SU-DHL-6 (cell line): ENCODE measurements at regions not wholly inside any gene's neighbourhood (a gene's known extent, or its start where the extent isn't known, plus 50 kb on each side); places are given as distances from the start of the nearest gene placed in this dataset.

ENCODE experiments used
- H2AFZ ChIP-seq: fragments of 200-600 bp; sonication (generic); 2 replicates; pipeline ENCODE4 v1.6.1; 2014; ENCODE audit warnings: low read depth, mild to moderate bottlenecking, moderate library complexity, mixed read lengths, antibody characterized with exemption, low read length; ENCODE audit not compliant: severe bottlenecking
- H3F3A ChIP-seq: fragments of 200-600 bp; shearing (Covaris generic); 2 replicates; pipeline ENCODE4 v1.6.0; 2016; ENCODE audit warnings: antibody characterized with exemption, mild to moderate bottlenecking; ENCODE audit not compliant: insufficient read depth
- H3K27ac ChIP-seq: fragments of 200-600 bp; sonication (generic); 2 replicates; pipeline ENCODE4 v1.5.1; 2016; ENCODE audit warnings: low read depth, mild to moderate bottlenecking, low read length, moderate library complexity, mixed read lengths
- H3K27me3 ChIP-seq: fragments of 200-600 bp; sonication (generic), shearing (Covaris generic); 2 replicates; pipeline ENCODE4 v1.6.0; 2014; ENCODE audit warnings: mild to moderate bottlenecking, low read length
- H3K36me3 ChIP-seq: fragments of 200-600 bp; sonication (generic); 2 replicates; pipeline ENCODE4 v1.6.1; 2014; ENCODE audit warnings: mild to moderate bottlenecking, low read length, mixed read lengths
- H3K4me2 ChIP-seq: fragments of 300-600, 200-600 bp; shearing (Covaris generic), sonication (generic); 2 replicates; pipeline ENCODE4 v1.6.0; 2014; ENCODE audit warnings: low read length, low read depth, mild to moderate bottlenecking; ENCODE audit not compliant: poor library complexity, severe bottlenecking
- H3K4me3 ChIP-seq: fragments of 200-600 bp; sonication (generic); 2 replicates; pipeline ENCODE4 v1.5.1; 2014; ENCODE audit warnings: antibody characterized with exemption, low read length, mild to moderate bottlenecking, mixed read lengths; ENCODE audit not compliant: insufficient read depth, poor library complexity, severe bottlenecking
- H3K79me2 ChIP-seq: fragments of 200-600 bp; sonication (generic); 2 replicates; pipeline ENCODE4 v1.6.1; 2014; ENCODE audit warnings: mild to moderate bottlenecking, low read length, moderate library complexity; ENCODE audit not compliant: insufficient read depth
- H3K9ac ChIP-seq: fragments of 200-600 bp; sonication (generic); 2 replicates; pipeline ENCODE4 v1.7.0; 2014; ENCODE audit warnings: mild to moderate bottlenecking, low read length
- H3K9me2 ChIP-seq: fragments of 200-600 bp; sonication (generic); replicated peaks from 2 replicates; pipeline ENCODE4 v1.6.1; 2014; ENCODE audit warnings: low read length; ENCODE audit not compliant: insufficient read depth
- H3K9me3 ChIP-seq: fragments of 200-600 bp; sonication (generic); 2 replicates; pipeline ENCODE4 v1.6.1; 2014; ENCODE audit warnings: low read length, mixed read lengths; ENCODE audit not compliant: insufficient read depth
- H4K20me1 ChIP-seq: fragments of 200-600 bp; sonication (generic); 2 replicates; pipeline ENCODE4 v1.6.1; 2014; ENCODE audit warnings: low read depth, mild to moderate bottlenecking, antibody characterized with exemption, low read length, moderate library complexity, mixed read lengths
- CTCF ChIP-seq: fragments of 200-600 bp; sonication (generic); IDR thresholded peaks from one replicate; pipeline ENCODE4 v1.5.1; 2017; ENCODE audit warnings: antibody characterized with exemption, mild to moderate bottlenecking, low read length, moderate library complexity; ENCODE audit not compliant: insufficient read depth, poor library complexity, severe bottlenecking
- EZH2phosphoT487 ChIP-seq: fragments of 200-600 bp; sonication (generic), shearing (Covaris generic); conservative IDR thresholded peaks from 2 replicates; pipeline ENCODE4 v1.6.1; 2018; ENCODE audit warnings: mild to moderate bottlenecking, antibody characterized with exemption, low read length, moderate library complexity, mixed read lengths

GRCh38 chrX:20571611-20572010 lies 304.9 kb upstream of the RPS6KA3 start:
- Histone ChIP-seq H3K79me2 (no peaks in the 10 kb centered on the region), H3K4me3 (no peak overlapping the region), H3K9me2 (no peaks in the 10 kb centered on the region), H3K9ac (no peak overlapping the region), H3K27me3 (no peaks in the 10 kb centered on the region), H4K20me1 (no peaks in the 10 kb centered on the region), H3F3A (no peaks in the 10 kb centered on the region), H3K4me2 (no peak overlapping the region), H3K9me3 (no peaks in the 10 kb centered on the region), H3K36me3 (no peaks in the 10 kb centered on the region), H3K27ac (no peak overlapping the region), H2AFZ (no peak overlapping the region)
- TF ChIP-seq CTCF (no peak), EZH2phosphoT487 (no peak)

GRCh38 chrX:20567108-20567507 lies 300.4 kb upstream of the RPS6KA3 start:
- Histone ChIP-seq H3K9me3 (no peaks in the 10 kb centered on the region), H3K4me2 (no peak overlapping the region), H2AFZ (no peak overlapping the region), H3K36me3 (no peaks in the 10 kb centered on the region), H4K20me1 (no peaks in the 10 kb centered on the region), H3K4me3 (no peak overlapping the region), H3K9me2 (no peaks in the 10 kb centered on the region), H3K27ac (no peak overlapping the region), H3F3A (no peaks in the 10 kb centered on the region), H3K9ac (no peak overlapping the region), H3K79me2 (no peaks in the 10 kb centered on the region), H3K27me3 (no peaks in the 10 kb centered on the region)
- TF ChIP-seq CTCF, result no peak
- TF ChIP-seq EZH2phosphoT487, result no peak

GRCh38 chrX:20547611-20548051 lies 280.9 kb upstream of the RPS6KA3 start:
- Histone ChIP-seq H3K4me2 (no peak overlapping the region), H3K79me2 (no peaks in the 10 kb centered on the region), H4K20me1 (no peaks in the 10 kb centered on the region), H3K9me2 (no peaks in the 10 kb centered on the region), H3F3A (no peaks in the 10 kb centered on the region), H3K4me3 (no peak overlapping the region), H3K36me3 (no peaks in the 10 kb centered on the region), H3K9ac (no peak overlapping the region), H3K27me3 (no peaks in the 10 kb centered on the region), H2AFZ (no peak overlapping the region), H3K9me3 (no peaks in the 10 kb centered on the region), H3K27ac (no peak overlapping the region)
- no peak for TF ChIP-seq EZH2phosphoT487
- TF ChIP-seq CTCF, result no peak
